SU-DHL-6 (cell line): ENCODE measurements at regions not wholly inside any gene's neighbourhood (a gene's known extent, or its start where the extent isn't known, plus 50 kb on each side); places are given as distances from the start of the nearest gene placed in this dataset.

Experiments used
- H2AFZ ChIP-seq: fragments of 200-600 bp; sonication (generic); 2 replicates; pipeline ENCODE4 v1.6.1; 2014; ENCODE audit warnings: low read depth, mild to moderate bottlenecking, moderate library complexity, mixed read lengths, antibody characterized with exemption, low read length; ENCODE audit not compliant: severe bottlenecking
- H3F3A ChIP-seq: fragments of 200-600 bp; shearing (Covaris generic); 2 replicates; pipeline ENCODE4 v1.6.0; 2016; ENCODE audit warnings: antibody characterized with exemption, mild to moderate bottlenecking; ENCODE audit not compliant: insufficient read depth
- H3K27ac ChIP-seq: fragments of 200-600 bp; sonication (generic); 2 replicates; pipeline ENCODE4 v1.5.1; 2016; ENCODE audit warnings: low read depth, mild to moderate bottlenecking, low read length, moderate library complexity, mixed read lengths
- H3K27me3 ChIP-seq: fragments of 200-600 bp; sonication (generic), shearing (Covaris generic); 2 replicates; pipeline ENCODE4 v1.6.0; 2014; ENCODE audit warnings: mild to moderate bottlenecking, low read length
- H3K36me3 ChIP-seq: fragments of 200-600 bp; sonication (generic); 2 replicates; pipeline ENCODE4 v1.6.1; 2014; ENCODE audit warnings: mild to moderate bottlenecking, low read length, mixed read lengths
- H3K4me2 ChIP-seq: fragments of 300-600, 200-600 bp; shearing (Covaris generic), sonication (generic); 2 replicates; pipeline ENCODE4 v1.6.0; 2014; ENCODE audit warnings: low read length, low read depth, mild to moderate bottlenecking; ENCODE audit not compliant: poor library complexity, severe bottlenecking
- H3K4me3 ChIP-seq: fragments of 200-600 bp; sonication (generic); 2 replicates; pipeline ENCODE4 v1.5.1; 2014; ENCODE audit warnings: antibody characterized with exemption, low read length, mild to moderate bottlenecking, mixed read lengths; ENCODE audit not compliant: insufficient read depth, poor library complexity, severe bottlenecking
- H3K79me2 ChIP-seq: fragments of 200-600 bp; sonication (generic); 2 replicates; pipeline ENCODE4 v1.6.1; 2014; ENCODE audit warnings: mild to moderate bottlenecking, low read length, moderate library complexity; ENCODE audit not compliant: insufficient read depth
- H3K9ac ChIP-seq: fragments of 200-600 bp; sonication (generic); 2 replicates; pipeline ENCODE4 v1.7.0; 2014; ENCODE audit warnings: mild to moderate bottlenecking, low read length
- H3K9me2 ChIP-seq: fragments of 200-600 bp; sonication (generic); replicated peaks from 2 replicates; pipeline ENCODE4 v1.6.1; 2014; ENCODE audit warnings: low read length; ENCODE audit not compliant: insufficient read depth
- H3K9me3 ChIP-seq: fragments of 200-600 bp; sonication (generic); 2 replicates; pipeline ENCODE4 v1.6.1; 2014; ENCODE audit warnings: low read length, mixed read lengths; ENCODE audit not compliant: insufficient read depth
- H4K20me1 ChIP-seq: fragments of 200-600 bp; sonication (generic); 2 replicates; pipeline ENCODE4 v1.6.1; 2014; ENCODE audit warnings: low read depth, mild to moderate bottlenecking, antibody characterized with exemption, low read length, moderate library complexity, mixed read lengths
- CTCF ChIP-seq: fragments of 200-600 bp; sonication (generic); IDR thresholded peaks from one replicate; pipeline ENCODE4 v1.5.1; 2017; ENCODE audit warnings: antibody characterized with exemption, mild to moderate bottlenecking, low read length, moderate library complexity; ENCODE audit not compliant: insufficient read depth, poor library complexity, severe bottlenecking
- EZH2phosphoT487 ChIP-seq: fragments of 200-600 bp; sonication (generic), shearing (Covaris generic); conservative IDR thresholded peaks from 2 replicates; pipeline ENCODE4 v1.6.1; 2018; ENCODE audit warnings: mild to moderate bottlenecking, antibody characterized with exemption, low read length, moderate library complexity, mixed read lengths

GRCh38 chr3:187871204-187871591 is 125.9 kb upstream of the BCL6 start:
- no peak for TF ChIP-seq CTCF
- TF ChIP-seq EZH2phosphoT487, result no peak
- Histone ChIP-seq H4K20me1 (no peaks in the 10 kb centered on the region), H3K79me2 (no peaks in the 10 kb centered on the region), H3K4me2 (no peak overlapping the region), H3K36me3 (no peaks in the 10 kb centered on the region; the same call in 1 of the 2 replicates), H3K4me3 (no peak overlapping the region), H3K27me3 (no peaks in the 10 kb centered on the region), H3F3A (peaks cover 2% of the 10 kb centered on the region; the same call in 1 of the 2 replicates), H3K9ac (no peak overlapping the region), H2AFZ (no peak overlapping the region), H3K27ac (no peak overlapping the region), H3K9me2 (no peaks in the 10 kb centered on the region), H3K9me3 (no peaks in the 10 kb centered on the region)

GRCh38 chr3:187871848-187872247 is 126.6 kb upstream of the BCL6 start:
- H3K27me3 ChIP-seq, result no peaks in the 10 kb centered on the region
- H4K20me1 ChIP-seq, result no peaks in the 10 kb centered on the region
- no peak overlapping the region for H3K4me2 ChIP-seq
- no peak overlapping the region for H2AFZ ChIP-seq
- no peaks in the 10 kb centered on the region for H3K9me2 ChIP-seq
- H3K36me3 ChIP-seq, result no peaks in the 10 kb centered on the region; the same call in 1 of the 2 replicates
- H3K79me2 ChIP-seq, result no peaks in the 10 kb centered on the region
- H3K9me3 ChIP-seq, result no peaks in the 10 kb centered on the region
- TF ChIP-seq CTCF (no peak), EZH2phosphoT487 (no peak)
- no peak overlapping the region for H3K4me3 ChIP-seq
- peaks cover 2% of the 10 kb centered on the region; the same call in 1 of the 2 replicates for H3F3A ChIP-seq
- H3K9ac ChIP-seq, result no peak overlapping the region
- H3K27ac ChIP-seq, result no peak overlapping the region

GRCh38 chr3:187873843-187874242 is 128.6 kb upstream of the BCL6 start:
- H3K9me3 ChIP-seq, result no peaks in the 10 kb centered on the region
- no peaks in the 10 kb centered on the region for H3K9me2 ChIP-seq
- TF ChIP-seq CTCF, result no peak
- TF ChIP-seq EZH2phosphoT487, result no peak
- H3K36me3 ChIP-seq, result no peaks in the 10 kb centered on the region; the same call in 1 of the 2 replicates
- H3K27ac ChIP-seq, result no peak overlapping the region
- H3K79me2 ChIP-seq, result no peaks in the 10 kb centered on the region
- no peaks in the 10 kb centered on the region for H3K27me3 ChIP-seq
- H3K4me3 ChIP-seq, result no peak overlapping the region
- no peak overlapping the region for H3K9ac ChIP-seq
- no peaks in the 10 kb centered on the region for H4K20me1 ChIP-seq
- no peak overlapping the region for H2AFZ ChIP-seq
- H3F3A ChIP-seq, result no peaks in the 10 kb centered on the region; the same call in 1 of the 2 replicates
- no peak overlapping the region for H3K4me2 ChIP-seq
